Activated CD4-positive, CD25-positive, alpha-beta regulatory T cell treated with anti-CD3 and anti-CD28 coated beads, Interleukin-2, amount 50 U/mL, for 16 hours (primary cell): ENCODE measurements at regions not wholly inside any gene's neighbourhood (a gene's known extent, or its start where the extent isn't known, plus 50 kb on each side); places are given as distances from the start of the nearest gene placed in this dataset.
"Not testable (repeated sequence)": the region's sequence is repeated elsewhere in the genome, so short reads cannot be mapped to it uniquely, and the experiment has no call there.

Experiments used
- DNase-seq: peaks from one replicate; pipeline ENCODE4 v3.0.0-alpha.2; 2020; ENCODE audit warnings: low read depth, low spot score

GRCh38 chr1:83134322-83135014 is 864.5 kb downstream of the TTLL7 start:
- DNase-seq = not testable (repeated sequence)

GRCh38 chr1:83131692-83131955 is 867.3 kb downstream of the TTLL7 start:
- DNase-seq = no peak

GRCh38 chr1:83130886-83131691 is 867.8 kb downstream of the TTLL7 start:
- DNase-seq = no peak

- no peak for DNase-seq
These were observed 869.8 kb downstream of the TTLL7 start for GRCh38 chr1:83129107-83129506.

- DNase-seq = no peak
These were observed 873.5 kb downstream of the TTLL7 start for GRCh38 chr1:83125456-83125855.

GRCh38 chr1:83123019-83123418 is 875.9 kb downstream of the TTLL7 start:
- no peak for DNase-seq

- no peak for DNase-seq
These were observed 880.5 kb downstream of the TTLL7 start for GRCh38 chr1:83118472-83118871.

- DNase-seq = not testable (repeated sequence)
These were observed 881.9 kb downstream of the TTLL7 start for GRCh38 chr1:83117030-83117429.

GRCh38 chr1:83115785-83116184 is 883.1 kb downstream of the TTLL7 start:
- no peak for DNase-seq

- no peak for DNase-seq
These were observed 884.6 kb downstream of the TTLL7 start for GRCh38 chr1:83114136-83114834.

GRCh38 chr1:83113652-83114051 is 885.3 kb downstream of the TTLL7 start:
- no peak for DNase-seq

- DNase-seq = no peak
These were observed 886.6 kb downstream of the TTLL7 start for GRCh38 chr1:83112248-83112885.

GRCh38 chr1:83110156-83110555 is 888.8 kb downstream of the TTLL7 start:
- DNase-seq = no peak

- DNase-seq = no peak
These were observed 889.2 kb downstream of the TTLL7 start for GRCh38 chr1:83109692-83110091.

- no peak for DNase-seq
These were observed 894.4 kb downstream of the TTLL7 start for GRCh38 chr1:83104558-83104957.

GRCh38 chr1:83103341-83103740 is 895.6 kb downstream of the TTLL7 start:
- no peak for DNase-seq

GRCh38 chr1:83102630-83103071 is 896.3 kb downstream of the TTLL7 start:
- no peak for DNase-seq

- no peak for DNase-seq
These were observed 897.5 kb downstream of the TTLL7 start for GRCh38 chr1:83101406-83101805.

- DNase-seq = no peak
These were observed 898.8 kb downstream of the TTLL7 start for GRCh38 chr1:83100133-83100532.

- no peak for DNase-seq
These were observed 900.1 kb downstream of the TTLL7 start for GRCh38 chr1:83098791-83099190.

- no peak for DNase-seq
These were observed 900.8 kb downstream of the TTLL7 start for GRCh38 chr1:83098131-83098530.

- DNase-seq = no peak
These were observed 901.2 kb downstream of the TTLL7 start for GRCh38 chr1:83097715-83098114.
